ENCODE measurements at regions not wholly inside any gene's neighbourhood (a gene's known extent, or its start where the extent isn't known, plus 50 kb on each side); places are given as distances from the start of the nearest gene placed in this dataset.
A peak's percentile ranks its signal among the peaks of the same experiment; 100 is the strongest.

- DNase-seq = no peak
Observed at GRCh38 chr15:97200161-97200560, 760.3 kb upstream of the ARRDC4 start.

- no peak for DNase-seq
Observed at GRCh38 chr15:97210277-97210676, 750.2 kb upstream of the ARRDC4 start.

- DNase-seq = no peak
Observed at GRCh38 chr15:97215629-97216028, 744.9 kb upstream of the ARRDC4 start.

GRCh38 chr15:97224191-97224641 is 736.3 kb upstream of the ARRDC4 start:
- DNase-seq = no peak

- DNase-seq = peak in 1 of 2 donors; percentile 6
Observed at GRCh38 chr15:97234851-97235610, 725.5 kb upstream of the ARRDC4 start.

- no peak for DNase-seq
Observed at GRCh38 chr15:97235611-97235985, 724.9 kb upstream of the ARRDC4 start.

GRCh38 chr15:97236140-97236539 is 724.4 kb upstream of the ARRDC4 start:
- no peak for DNase-seq

GRCh38 chr15:97237160-97237559 is 723.3 kb upstream of the ARRDC4 start:
- DNase-seq = no peak

GRCh38 chr15:97248376-97248775 is 712.1 kb upstream of the ARRDC4 start:
- DNase-seq = no peak

GRCh38 chr15:97259943-97260342 is 700.6 kb upstream of the ARRDC4 start:
- DNase-seq = no peak

- no peak for DNase-seq
Observed at GRCh38 chr15:97301166-97301565, 659.3 kb upstream of the ARRDC4 start.

GRCh38 chr15:97316362-97316761 is 644.1 kb upstream of the ARRDC4 start:
- DNase-seq = no peak

GRCh38 chr15:97317163-97317562 is 643.3 kb upstream of the ARRDC4 start:
- DNase-seq = no peak

- no peak for DNase-seq
Observed at GRCh38 chr15:97319291-97319690, 641.2 kb upstream of the ARRDC4 start.

GRCh38 chr15:97346221-97346620 is 614.3 kb upstream of the ARRDC4 start:
- no peak for DNase-seq

- no peak for DNase-seq
Observed at GRCh38 chr15:97350813-97351212, 609.7 kb upstream of the ARRDC4 start.

GRCh38 chr15:97383516-97383915 is 577.0 kb upstream of the ARRDC4 start:
- DNase-seq = no peak

- DNase-seq = no peak
Observed at GRCh38 chr15:97386940-97387339, 573.6 kb upstream of the ARRDC4 start.

GRCh38 chr15:97401195-97401594 is 559.3 kb upstream of the ARRDC4 start:
- DNase-seq = no peak

- DNase-seq = no peak
Observed at GRCh38 chr15:97401970-97402369, 558.5 kb upstream of the ARRDC4 start.

- no peak for DNase-seq
Observed at GRCh38 chr15:97406841-97407240, 553.7 kb upstream of the ARRDC4 start.

GRCh38 chr15:97410897-97411575 is 549.5 kb upstream of the ARRDC4 start:
- no peak for DNase-seq

GRCh38 chr15:97420130-97420529 is 540.4 kb upstream of the ARRDC4 start:
- no peak for DNase-seq

- DNase-seq = no peak
Observed at GRCh38 chr15:97425596-97425995, 534.9 kb upstream of the ARRDC4 start.

- DNase-seq = no peak
Observed at GRCh38 chr15:97443101-97443500, 517.4 kb upstream of the ARRDC4 start.

Data from CD4-positive, alpha-beta T cell treated with Interleukin-4 for 1 hour (primary cell).